ENCODE measurements at regions not wholly inside any gene's neighbourhood (a gene's known extent, or its start where the extent isn't known, plus 50 kb on each side); places are given as distances from the start of the nearest gene placed in this dataset.

DNA sequence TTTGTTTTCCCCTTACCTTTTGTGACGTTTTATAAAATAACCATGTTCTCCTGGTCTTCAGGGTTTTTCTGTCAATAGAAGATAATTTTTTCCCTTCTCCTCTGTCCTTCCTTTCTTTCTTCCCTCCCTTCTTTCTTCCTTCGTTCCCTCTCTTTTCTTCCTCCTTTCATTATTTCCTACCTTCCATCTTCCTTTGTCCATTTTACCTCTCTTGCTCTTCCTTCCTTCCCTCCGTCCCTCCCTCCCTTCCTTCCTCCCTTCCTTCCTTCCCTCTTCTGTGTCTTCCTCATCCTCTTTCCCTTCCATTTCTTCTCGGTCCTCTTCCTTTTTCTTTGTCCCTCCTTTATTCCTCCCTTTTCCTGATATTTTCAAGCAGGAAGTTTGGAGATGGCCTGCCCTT is 128.2 kb downstream of the TEX36 start:
- TF ChIP-seq POLR2AphosphoS5 (IDR thresholded peaks at IDR 0.05) = no peak
- TF ChIP-seq, protein P1, sequence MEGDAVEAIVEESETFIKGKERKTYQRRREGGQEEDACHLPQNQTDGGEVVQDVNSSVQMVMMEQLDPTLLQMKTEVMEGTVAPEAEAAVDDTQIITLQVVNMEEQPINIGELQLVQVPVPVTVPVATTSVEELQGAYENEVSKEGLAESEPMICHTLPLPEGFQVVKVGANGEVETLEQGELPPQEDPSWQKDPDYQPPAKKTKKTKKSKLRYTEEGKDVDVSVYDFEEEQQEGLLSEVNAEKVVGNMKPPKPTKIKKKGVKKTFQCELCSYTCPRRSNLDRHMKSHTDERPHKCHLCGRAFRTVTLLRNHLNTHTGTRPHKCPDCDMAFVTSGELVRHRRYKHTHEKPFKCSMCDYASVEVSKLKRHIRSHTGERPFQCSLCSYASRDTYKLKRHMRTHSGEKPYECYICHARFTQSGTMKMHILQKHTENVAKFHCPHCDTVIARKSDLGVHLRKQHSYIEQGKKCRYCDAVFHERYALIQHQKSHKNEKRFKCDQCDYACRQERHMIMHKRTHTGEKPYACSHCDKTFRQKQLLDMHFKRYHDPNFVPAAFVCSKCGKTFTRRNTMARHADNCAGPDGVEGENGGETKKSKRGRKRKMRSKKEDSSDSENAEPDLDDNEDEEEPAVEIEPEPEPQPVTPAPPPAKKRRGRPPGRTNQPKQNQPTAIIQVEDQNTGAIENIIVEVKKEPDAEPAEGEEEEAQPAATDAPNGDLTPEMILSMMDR (IDR thresholded peaks at IDR 0.05 in 8 of 11, conservative IDR thresholded peaks at IDR 0.05 in 3 of 11) = no peak
- no peak for TF ChIP-seq POLR2A (IDR thresholded peaks at IDR 0.05)
